Mesenchymal stem cell (in vitro differentiated cells and primary cell): ENCODE measurements at regions not wholly inside any gene's neighbourhood (a gene's known extent, or its start where the extent isn't known, plus 50 kb on each side); places are given as distances from the start of the nearest gene placed in this dataset.

Experiments used
- DNase-seq: peaks from one replicate; pipeline ENCODE4 v3.0.0-alpha.2; 2013
- H2AFZ ChIP-seq: one replicate; pipeline ENCODE4 v1.6.1; 2013; ENCODE audit warnings: low read depth, mild to moderate bottlenecking, control low read depth, inconsistent platforms, low read length, moderate library complexity
- H2AK5ac ChIP-seq: 2 replicates; pipeline ENCODE4 v1.6.1; 2013; ENCODE audit warnings: low read length, moderate library complexity, mild to moderate bottlenecking, inconsistent platforms; ENCODE audit not compliant: severe bottlenecking
- H2BK120ac ChIP-seq: one replicate; pipeline ENCODE4 v1.6.1; 2013; ENCODE audit warnings: low read depth, mild to moderate bottlenecking, inconsistent platforms, low read length, moderate library complexity
- H2BK12ac ChIP-seq, 2 experiments: one replicate each; pipeline ENCODE4 v1.6.1; 2013; ENCODE audit warnings: inconsistent platforms in 2 of 2, low read length in 2 of 2, mild to moderate bottlenecking in 2 of 2, moderate library complexity in 2 of 2, control low read depth in 1 of 2
- H2BK15ac ChIP-seq: one replicate; pipeline ENCODE4 v1.6.1; 2013; ENCODE audit warnings: mild to moderate bottlenecking, low read depth, inconsistent platforms; ENCODE audit not compliant: poor library complexity, severe bottlenecking
- H2BK5ac ChIP-seq: 2 replicates; pipeline ENCODE4 v1.6.1; 2013; ENCODE audit warnings: low read depth, mild to moderate bottlenecking, low read length, control low read depth, inconsistent platforms; ENCODE audit not compliant: poor library complexity, severe bottlenecking
- H3K14ac ChIP-seq, 2 experiments: one replicate each; pipeline ENCODE4 v1.6.1; 2013; ENCODE audit warnings: inconsistent platforms in 2 of 2, low read length in 2 of 2, control low read depth in 1 of 2, mild to moderate bottlenecking in 1 of 2, moderate library complexity in 1 of 2
- H3K18ac ChIP-seq, 2 experiments: one replicate each; pipeline ENCODE4 v1.6.1; 2013; ENCODE audit warnings: inconsistent platforms in 2 of 2, low read length in 2 of 2, control low read depth in 1 of 2, low read depth in 1 of 2, mild to moderate bottlenecking in 1 of 2
- H3K23ac ChIP-seq, 2 experiments: one replicate each; pipeline ENCODE4 v1.6.1; 2013; ENCODE audit warnings: inconsistent platforms in 2 of 2, low read length in 2 of 2, mild to moderate bottlenecking in 2 of 2, moderate library complexity in 2 of 2, control low read depth in 1 of 2
- H3K27ac ChIP-seq: 2 replicates; pipeline ENCODE4 v1.5.1; 2013; ENCODE audit warnings: mild to moderate bottlenecking, moderate library complexity, low read length, control low read depth, inconsistent platforms; ENCODE audit not compliant: poor library complexity, severe bottlenecking
- H3K27me3 ChIP-seq, 2 experiments: 2 replicates each; pipeline versions ENCODE4 v1.6.1 to v1.7.0; 2013; ENCODE audit warnings: low read length in 2 of 2, mild to moderate bottlenecking in 2 of 2, moderate library complexity in 2 of 2, control low read depth in 1 of 2, inconsistent platforms in 1 of 2; ENCODE audit not compliant: control insufficient read depth in 1 of 2, insufficient read depth in 1 of 2
- H3K36me3 ChIP-seq, 2 experiments: 2 replicates each; pipeline versions ENCODE4 v1.6.1 to v1.7.0; 2013; ENCODE audit warnings: low read length in 2 of 2, control low read depth in 1 of 2, inconsistent platforms in 1 of 2, low read depth in 1 of 2, mild to moderate bottlenecking in 1 of 2; ENCODE audit not compliant: insufficient read depth in 2 of 2, control insufficient read depth in 1 of 2
- H3K4ac ChIP-seq, 2 experiments: one replicate each; pipeline ENCODE4 v1.6.1; 2013; ENCODE audit warnings: inconsistent platforms in 2 of 2, low read length in 2 of 2, mild to moderate bottlenecking in 2 of 2, moderate library complexity in 2 of 2, control low read depth in 1 of 2, low read depth in 1 of 2
- H3K4me1 ChIP-seq: 2 replicates; pipeline ENCODE4 v1.6.1; 2013; ENCODE audit warnings: low read depth, low read length, control low read depth; ENCODE audit not compliant: control insufficient read depth, insufficient read depth
- H3K4me2 ChIP-seq: 2 replicates; pipeline ENCODE4 v1.6.1; 2013; ENCODE audit warnings: low read length, mild to moderate bottlenecking, inconsistent platforms; ENCODE audit not compliant: poor library complexity, severe bottlenecking
- H3K4me3 ChIP-seq, 2 experiments: 2 replicates each; pipeline versions ENCODE4 v1.5.1 to v1.7.0; 2013; ENCODE audit warnings: low read length in 2 of 2, mild to moderate bottlenecking in 2 of 2, control low read depth in 1 of 2, low read depth in 1 of 2; ENCODE audit not compliant: insufficient read depth in 1 of 2
- H3K79me1 ChIP-seq: replicated peaks from 2 replicates; pipeline ENCODE4 v1.6.1; 2013; ENCODE audit warnings: mild to moderate bottlenecking, control low read depth, low read length, inconsistent platforms; ENCODE audit not compliant: poor library complexity, severe bottlenecking
- H3K9ac ChIP-seq: 2 replicates; pipeline ENCODE4 v1.7.0; 2013; ENCODE audit warnings: mild to moderate bottlenecking, low read length, moderate library complexity
- H3K9me3 ChIP-seq: 2 replicates; pipeline ENCODE4 v1.7.0; 2013; ENCODE audit warnings: mild to moderate bottlenecking, low read length; ENCODE audit not compliant: control insufficient read depth
- H4K8ac ChIP-seq: one replicate; pipeline ENCODE4 v1.6.1; 2013; ENCODE audit warnings: inconsistent platforms, mild to moderate bottlenecking, low read length, moderate library complexity
- H4K91ac ChIP-seq: one replicate; pipeline ENCODE4 v1.6.1; 2013; ENCODE audit warnings: mild to moderate bottlenecking, low read length, inconsistent platforms
- WGBS: methylation state at CpG from one replicate; pipeline ENCODE4 v1.1.7; 2013; ENCODE audit warnings: mixed read lengths; 5-methylcytosine and 5-hydroxymethylcytosine counted together

GRCh38 chr14:54257424-54257823, 139.4 kb upstream of the CDKN3 start:
- Histone ChIP-seq H2BK15ac (no peak overlapping the region), H3K36me3 (no peaks in the 10 kb centered on the region), H2BK5ac (no peak overlapping the region), H3K4ac (no peak overlapping the region), H3K4me2 (no peak overlapping the region), H4K91ac (no peak overlapping the region), H2BK12ac (no peak overlapping the region), H3K23ac (no peak overlapping the region), H3K4me3 (no peak overlapping the region), H3K79me1 (no peaks in the 10 kb centered on the region), H3K27ac (no peak overlapping the region), H3K18ac (no peak overlapping the region), H3K4me1 (peaks cover 17% of the 10 kb centered on the region), H2AFZ (no peak overlapping the region), H2BK120ac (no peak overlapping the region), H3K9ac (no peak overlapping the region), H3K27me3 (no peaks in the 10 kb centered on the region), H3K14ac (no peak overlapping the region), H2AK5ac (no peak overlapping the region), H4K8ac (no peak overlapping the region), H3K9me3 (no peaks in the 10 kb centered on the region)
- WGBS, result 60% methylated on average over 3 of the region's 3 CpGs
- no peak for DNase-seq

GRCh38 chr14:54258382-54258781, 138.4 kb upstream of the CDKN3 start:
- Histone ChIP-seq H3K4ac (no peak overlapping the region), H2AK5ac (peak overlapping the region; percentile 18), H3K9ac (no peak overlapping the region), H3K9me3 (no peaks in the 10 kb centered on the region), H3K4me3 (no peak overlapping the region), H3K36me3 (no peaks in the 10 kb centered on the region), H2BK5ac (no peak overlapping the region), H3K14ac (no peak overlapping the region), H4K8ac (no peak overlapping the region), H3K23ac (no peak overlapping the region), H2BK15ac (no peak overlapping the region), H3K27ac (no peak overlapping the region), H2BK12ac (no peak overlapping the region), H3K27me3 (no peaks in the 10 kb centered on the region), H4K91ac (no peak overlapping the region), H3K4me1 (peaks cover 11% of the 10 kb centered on the region), H3K18ac (no peak overlapping the region), H2AFZ (no peak overlapping the region), H3K4me2 (no peak overlapping the region), H3K79me1 (no peaks in the 10 kb centered on the region), H2BK120ac (no peak overlapping the region)
- DNase-seq, result no peak
- 100% methylated on average over 1 of the region's 1 CpG for WGBS

- no peak overlapping the region for H3K4me3 ChIP-seq
These were observed 137.0 kb upstream of the CDKN3 start for GRCh38 chr14:54259821-54260220.

GRCh38 chr14:54261283-54261682, 135.5 kb upstream of the CDKN3 start:
- H3K9me3 ChIP-seq, result no peaks in the 10 kb centered on the region
- no peaks in the 10 kb centered on the region for H3K36me3 ChIP-seq
- no peak overlapping the region for H3K14ac ChIP-seq
- no peak overlapping the region for H3K4me3 ChIP-seq
- no peak overlapping the region for H2BK15ac ChIP-seq
- H2BK120ac ChIP-seq, result no peak overlapping the region
- no peak overlapping the region for H3K23ac ChIP-seq
- H3K9ac ChIP-seq, result no peak overlapping the region
- peaks cover 8% of the 10 kb centered on the region for H3K4me1 ChIP-seq
- H4K91ac ChIP-seq, result no peak overlapping the region
- no peaks in the 10 kb centered on the region for H3K79me1 ChIP-seq
- no peak overlapping the region for H4K8ac ChIP-seq
- WGBS, result 87% methylated on average over 6 of the region's 7 CpGs
- H3K4ac ChIP-seq, result no peak overlapping the region
- no peak overlapping the region for H2BK5ac ChIP-seq
- H2BK12ac ChIP-seq, result no peak overlapping the region
- H3K27me3 ChIP-seq, result peaks cover 0 to 7% of the 10 kb centered on the region in 2 experiments
- H3K27ac ChIP-seq, result no peak overlapping the region
- DNase-seq, result no peak
- H2AFZ ChIP-seq, result no peak overlapping the region
- no peak overlapping the region for H3K18ac ChIP-seq
- H2AK5ac ChIP-seq, result peak overlapping the region; percentile 80
- H3K4me2 ChIP-seq, result no peak overlapping the region

More at GRCh38 chr14:54259821-54260220, 137.0 kb upstream of the CDKN3 start:
- Histone ChIP-seq H2AK5ac (peak overlapping the region; percentile 97), H3K9ac (no peak overlapping the region), H4K91ac (no peak overlapping the region), H2BK5ac (no peak overlapping the region), H3K4ac (no peak overlapping the region), H3K27ac (peak overlapping the region; percentile 75), H3K9me3 (no peaks in the 10 kb centered on the region), H3K14ac (no peak overlapping the region), H2BK12ac (no peak overlapping the region), H4K8ac (no peak overlapping the region), H3K4me2 (no peak overlapping the region), H2AFZ (no peak overlapping the region), H3K18ac (no peak overlapping the region), H3K4me1 (peaks cover 8% of the 10 kb centered on the region), H3K27me3 (peaks cover 0 to 7% of the 10 kb centered on the region in 2 experiments), H2BK120ac (no peak overlapping the region), H3K23ac (no peak overlapping the region), H3K36me3 (no peaks in the 10 kb centered on the region), H3K79me1 (no peaks in the 10 kb centered on the region), H2BK15ac (no peak overlapping the region)
- no peak for DNase-seq
- 78% methylated on average over 5 of the region's 5 CpGs for WGBS
